ENCODE measurements at regions not wholly inside any gene's neighbourhood (a gene's known extent, or its start where the extent isn't known, plus 50 kb on each side); places are given as distances from the start of the nearest gene placed in this dataset.

DNA sequence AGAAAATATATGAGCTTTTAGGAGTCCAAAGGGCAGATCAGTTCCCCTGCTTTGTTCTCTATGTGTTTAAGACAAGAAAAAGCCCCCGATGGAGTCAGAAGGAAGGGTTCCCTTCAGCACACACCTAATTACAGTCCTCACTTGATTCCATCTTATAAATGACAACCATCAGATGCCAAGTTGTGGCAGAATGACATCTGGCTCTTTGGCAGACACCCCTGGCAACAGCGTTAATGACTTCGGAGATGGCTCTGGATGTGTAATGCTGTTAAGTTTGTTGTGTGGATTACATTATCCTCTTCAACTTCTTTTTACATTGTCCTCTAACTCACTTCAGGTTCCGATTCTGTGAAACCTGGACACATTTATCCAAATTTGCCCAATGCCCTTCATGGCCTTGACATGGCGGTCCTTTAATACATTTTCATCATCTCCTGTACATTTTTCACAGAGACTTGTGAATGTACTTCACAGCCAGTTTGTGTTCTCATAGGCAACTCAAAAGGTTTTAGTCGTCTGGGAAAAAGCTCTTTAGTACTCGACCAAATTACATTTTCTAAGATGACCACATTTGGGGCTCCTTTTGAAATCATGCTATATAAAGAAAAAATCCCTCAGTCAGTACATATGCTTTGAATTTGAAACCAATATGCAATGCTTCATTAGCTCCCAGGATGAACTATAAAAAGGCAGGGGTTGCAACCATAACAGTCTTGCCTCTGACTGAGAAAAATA, 667.8 kb downstream of the NOVA1 start:
- H3K4me1 Mint-ChIP-seq: no peaks in the 10 kb centered on the region
- H3K27ac Mint-ChIP-seq: no peak overlapping the region
- H3K4me3 Mint-ChIP-seq: no peak overlapping the region
- peaks cover 3% of the 10 kb centered on the region for H3K9me3 Mint-ChIP-seq
- no peaks in the 10 kb centered on the region for H3K36me3 Mint-ChIP-seq
- DNase-seq (ENCODE audit: low spot score in 2 of 2, unreplicated experiment in 2 of 2): no peak
- TF ChIP-seq, protein P1, sequence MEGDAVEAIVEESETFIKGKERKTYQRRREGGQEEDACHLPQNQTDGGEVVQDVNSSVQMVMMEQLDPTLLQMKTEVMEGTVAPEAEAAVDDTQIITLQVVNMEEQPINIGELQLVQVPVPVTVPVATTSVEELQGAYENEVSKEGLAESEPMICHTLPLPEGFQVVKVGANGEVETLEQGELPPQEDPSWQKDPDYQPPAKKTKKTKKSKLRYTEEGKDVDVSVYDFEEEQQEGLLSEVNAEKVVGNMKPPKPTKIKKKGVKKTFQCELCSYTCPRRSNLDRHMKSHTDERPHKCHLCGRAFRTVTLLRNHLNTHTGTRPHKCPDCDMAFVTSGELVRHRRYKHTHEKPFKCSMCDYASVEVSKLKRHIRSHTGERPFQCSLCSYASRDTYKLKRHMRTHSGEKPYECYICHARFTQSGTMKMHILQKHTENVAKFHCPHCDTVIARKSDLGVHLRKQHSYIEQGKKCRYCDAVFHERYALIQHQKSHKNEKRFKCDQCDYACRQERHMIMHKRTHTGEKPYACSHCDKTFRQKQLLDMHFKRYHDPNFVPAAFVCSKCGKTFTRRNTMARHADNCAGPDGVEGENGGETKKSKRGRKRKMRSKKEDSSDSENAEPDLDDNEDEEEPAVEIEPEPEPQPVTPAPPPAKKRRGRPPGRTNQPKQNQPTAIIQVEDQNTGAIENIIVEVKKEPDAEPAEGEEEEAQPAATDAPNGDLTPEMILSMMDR (IDR thresholded peaks at IDR 0.05; ENCODE audit: unreplicated experiment): no peak
- H3K27me3 Mint-ChIP-seq (ENCODE audit: low read depth): peaks cover 3% of the 10 kb centered on the region

DNA sequence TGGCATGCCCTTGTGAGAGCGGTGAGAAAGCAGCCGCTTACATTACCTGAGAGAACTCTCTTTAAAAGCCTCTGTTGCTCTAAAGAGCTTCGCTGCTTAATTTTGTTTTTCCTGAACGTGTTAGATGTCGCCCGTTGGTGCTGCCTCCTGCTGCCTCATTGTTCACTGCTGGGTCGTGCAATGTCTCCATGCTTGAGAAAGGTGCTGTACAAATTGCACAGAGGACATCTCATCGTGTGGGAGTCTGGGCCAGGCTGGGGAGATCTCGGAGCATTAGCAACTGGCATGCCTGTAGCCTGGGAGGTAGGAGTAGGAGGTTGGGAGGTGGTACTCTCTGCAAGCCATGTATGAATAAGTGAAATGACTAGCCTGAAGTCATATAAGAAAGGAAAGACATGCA, 686.0 kb downstream of the NOVA1 start:
- no peak for DNase-seq (ENCODE audit: low spot score in 2 of 2, unreplicated experiment in 2 of 2)
- Mint-ChIP-seq H3K4me3 (no peak overlapping the region), H3K4me1 (peaks cover 11% of the 10 kb centered on the region), H3K27me3 (ENCODE audit: low read depth) (peaks cover 17% of the 10 kb centered on the region), H3K9me3 (peaks cover 3% of the 10 kb centered on the region), H3K36me3 (no peaks in the 10 kb centered on the region), H3K27ac (no peak overlapping the region)
- TF ChIP-seq, protein P1 (IDR thresholded peaks at IDR 0.05; ENCODE audit: unreplicated experiment): no peak

DNA sequence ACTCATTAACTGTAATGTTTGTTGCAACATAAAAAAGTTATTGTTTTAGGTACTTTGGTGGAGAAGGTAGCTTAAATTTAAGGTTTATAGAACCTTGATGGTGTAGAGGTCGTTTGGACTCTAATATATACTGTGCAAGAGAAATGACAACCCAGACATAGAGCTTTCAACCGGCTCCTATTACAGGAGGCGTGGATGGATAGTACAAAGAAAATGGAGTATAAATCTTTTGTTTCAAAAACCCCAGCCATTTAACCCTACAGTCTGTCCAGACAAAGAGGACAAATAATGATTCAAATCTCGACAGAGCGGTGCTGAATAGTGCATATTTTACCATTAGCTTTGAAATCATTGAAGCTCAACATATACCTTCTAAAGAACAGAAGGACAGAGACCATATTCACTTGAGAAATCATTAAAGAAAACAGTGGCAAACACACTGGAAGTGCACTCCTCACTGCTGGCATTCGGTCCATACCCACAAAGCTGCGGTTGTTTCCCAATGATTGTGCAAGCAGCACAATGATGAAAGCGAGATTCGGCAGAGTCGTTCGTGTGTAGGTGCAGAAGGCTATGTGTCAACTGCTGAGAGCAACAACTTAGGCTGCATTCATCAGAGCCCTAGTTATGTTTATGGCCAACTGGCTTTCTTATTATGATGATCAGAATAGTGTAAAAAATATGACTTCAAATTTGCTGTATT, 688.6 kb downstream of the NOVA1 start:
- peaks cover 14% of the 10 kb centered on the region for H3K4me1 Mint-ChIP-seq

DNA sequence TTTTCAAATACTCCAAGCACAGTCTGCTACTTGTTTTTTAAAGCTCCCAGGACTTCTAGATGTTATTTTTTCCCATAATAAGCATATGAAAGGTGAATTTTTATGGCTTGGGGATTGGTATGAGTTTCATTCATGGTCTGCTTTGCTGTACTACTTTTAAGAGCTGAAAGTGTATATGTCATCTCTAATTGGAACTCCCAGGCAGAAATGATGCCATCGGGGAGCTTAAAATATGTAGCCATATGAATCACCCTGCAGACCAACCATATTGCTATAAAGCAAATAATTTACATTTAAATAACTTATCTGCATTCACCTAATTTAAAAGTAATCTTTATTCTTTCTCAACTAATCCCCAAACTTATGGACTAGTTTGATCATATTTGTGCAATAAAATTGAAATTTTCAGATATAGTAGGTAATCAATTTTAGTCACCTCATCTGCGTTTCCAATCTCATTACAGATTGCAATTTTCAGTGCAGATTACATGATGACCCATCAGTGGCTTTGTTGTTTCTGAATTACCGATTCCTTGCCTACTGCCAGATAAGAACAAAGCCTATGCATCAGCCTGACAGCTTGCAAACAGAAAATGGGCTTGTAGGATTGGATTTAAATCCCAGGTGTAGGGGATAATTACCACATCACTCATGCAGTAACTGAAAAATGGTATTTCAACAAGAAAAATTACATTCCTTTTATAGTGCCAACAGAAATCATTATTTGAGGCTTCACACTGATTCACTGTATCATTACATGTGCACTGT, 689.4 kb downstream of the NOVA1 start:
- H3K27ac Mint-ChIP-seq: no peak overlapping the region

More for the DNA sequence above, 688.6 kb downstream of the NOVA1 start:
- Mint-ChIP-seq H3K4me3 (no peak overlapping the region), H3K27ac (no peak overlapping the region), H3K9me3 (no peaks in the 10 kb centered on the region), H3K27me3 (ENCODE audit: low read depth) (peaks cover 23% of the 10 kb centered on the region), H3K36me3 (no peaks in the 10 kb centered on the region)
- TF ChIP-seq, protein P1 (IDR thresholded peaks at IDR 0.05; ENCODE audit: unreplicated experiment): no peak
- no peak for DNase-seq (ENCODE audit: low spot score in 2 of 2, unreplicated experiment in 2 of 2)

DNA sequence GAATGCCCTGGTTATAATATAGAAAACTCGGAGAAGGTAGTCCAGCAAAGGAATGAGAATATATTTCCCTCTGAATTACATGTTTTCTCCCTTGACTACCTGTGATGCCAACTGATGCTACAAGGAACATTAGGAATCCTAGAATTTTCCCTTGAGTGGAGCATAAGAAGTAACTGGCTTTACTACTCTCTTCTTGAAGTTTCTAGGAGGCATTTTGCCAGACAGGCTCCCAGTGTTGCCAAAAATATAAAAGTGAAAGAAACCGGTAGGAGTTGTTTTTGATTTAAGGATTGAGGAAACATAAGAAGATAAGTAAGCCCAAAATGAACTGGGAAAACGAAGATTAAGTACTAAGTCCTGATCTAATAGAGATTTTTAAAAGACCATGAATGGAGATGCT, 693.4 kb downstream of the NOVA1 start:
- Mint-ChIP-seq H3K4me1 (peaks cover 10% of the 10 kb centered on the region), H3K27me3 (ENCODE audit: low read depth) (peaks cover 18% of the 10 kb centered on the region), H3K27ac (no peak overlapping the region), H3K4me3 (no peak overlapping the region), H3K9me3 (no peaks in the 10 kb centered on the region), H3K36me3 (no peaks in the 10 kb centered on the region)
- DNase-seq (ENCODE audit: low spot score in 2 of 2, unreplicated experiment in 2 of 2): no peak
- TF ChIP-seq, protein P1 (IDR thresholded peaks at IDR 0.05; ENCODE audit: unreplicated experiment): no peak

More for the DNA sequence above, 689.4 kb downstream of the NOVA1 start:
- no peaks in the 10 kb centered on the region for H3K9me3 Mint-ChIP-seq
- peaks cover 22% of the 10 kb centered on the region for H3K27me3 Mint-ChIP-seq (ENCODE audit: low read depth)
- DNase-seq (ENCODE audit: low spot score in 2 of 2, unreplicated experiment in 2 of 2): no peak
- TF ChIP-seq, protein P1 (IDR thresholded peaks at IDR 0.05; ENCODE audit: unreplicated experiment): no peak
- no peaks in the 10 kb centered on the region for H3K36me3 Mint-ChIP-seq
- H3K4me1 Mint-ChIP-seq: peaks cover 14% of the 10 kb centered on the region
- no peak overlapping the region for H3K4me3 Mint-ChIP-seq
